ENCODE measurements at regions not wholly inside any gene's neighbourhood (a gene's known extent, or its start where the extent isn't known, plus 50 kb on each side); places are given as distances from the start of the nearest gene placed in this dataset.

GRCh38 chrX:46184749-46185148 lies 360.5 kb downstream of the ZNF674 start:
- TF ChIP-seq POLR2A (IDR thresholded peaks at IDR 0.05; ENCODE audit: low read depth, low read length) (no peak), POLR2AphosphoS5 (IDR thresholded peaks at IDR 0.05; ENCODE audit: low read depth, low read length) (no peak), SPI1 (IDR thresholded peaks at IDR 0.05; ENCODE audit: low read depth, low read length) (no peak), POU2F2 (IDR thresholded peaks at IDR 0.05; ENCODE audit: low read depth, low read length) (no peak), TAF1 (IDR thresholded peaks at IDR 0.05; ENCODE audit: low read depth, low read length) (no peak), PAX5 (IDR thresholded peaks at IDR 0.05; ENCODE audit: insufficient read depth, low read length, severe bottlenecking) (no peak)
